NB4 (cell line): ENCODE measurements at regions not wholly inside any gene's neighbourhood (a gene's known extent, or its start where the extent isn't known, plus 50 kb on each side); places are given as distances from the start of the nearest gene placed in this dataset.

Source experiments
- DNase-seq: peaks from one replicate; pipeline ENCODE4 v3.0.0; 2010; ENCODE audit warnings: low read depth
- H3K4me3 ChIP-seq: one replicate; pipeline ENCODE4 v1.5.1; 2011; ENCODE audit warnings: mild to moderate bottlenecking, low read depth, low read length, moderate library complexity
- CTCF ChIP-seq: IDR thresholded peaks from one replicate; pipeline ENCODE4 v1.5.1; 2012; ENCODE audit warnings: low read depth, low read length
- MAX ChIP-seq: IDR thresholded peaks from 2 replicates; pipeline ENCODE4 v1.6.1; 2011; ENCODE audit warnings: low read depth, low read length
- MYC ChIP-seq: IDR thresholded peaks from 2 replicates; pipeline ENCODE4 v1.6.1; 2011; ENCODE audit warnings: low read depth, low read length
- POLR2A ChIP-seq: IDR thresholded peaks from 2 replicates; pipeline ENCODE4 v1.6.1; 2011; ENCODE audit warnings: mild to moderate bottlenecking; ENCODE audit not compliant: insufficient read length; ENCODE audit errors: extremely low read depth

- no peak for TF ChIP-seq POLR2A
- TF ChIP-seq MAX = no peak
- no peak for TF ChIP-seq CTCF
- DNase-seq = peak; percentile 15
- no peak overlapping the region for H3K4me3 ChIP-seq
Measured at GRCh38 chr11:30788849-30789248, 202.7 kb upstream of the MPPED2 start.

GRCh38 chr11:30786256-30787110 lies 200.3 kb upstream of the MPPED2 start:
- TF ChIP-seq CTCF (no peak), MYC (no peak), MAX (no peak), POLR2A (no peak)
- DNase-seq = no peak

GRCh38 chr11:30778596-30778995 lies 192.4 kb upstream of the MPPED2 start:
- DNase-seq = no peak
- TF ChIP-seq MYC (no peak), MAX (no peak), POLR2A (no peak), CTCF (no peak)
- no peak overlapping the region for H3K4me3 ChIP-seq

More at GRCh38 chr11:30786256-30787110, 200.3 kb upstream of the MPPED2 start:
- H3K4me3 ChIP-seq = no peak overlapping the region

- no peak for DNase-seq
- TF ChIP-seq CTCF (no peak), POLR2A (no peak), MAX (no peak), MYC (no peak)
- no peak overlapping the region for H3K4me3 ChIP-seq
Measured at GRCh38 chr11:30775233-30775522, 189.0 kb upstream of the MPPED2 start.

GRCh38 chr11:30774496-30775232 lies 188.5 kb upstream of the MPPED2 start:
- DNase-seq = no peak
- no peak overlapping the region for H3K4me3 ChIP-seq
- TF ChIP-seq POLR2A = no peak
- no peak for TF ChIP-seq MYC
- no peak for TF ChIP-seq MAX
- no peak for TF ChIP-seq CTCF
